Peyer's patch (tissue), 4 donors: ENCODE measurements at regions not wholly inside any gene's neighbourhood (a gene's known extent, or its start where the extent isn't known, plus 50 kb on each side); places are given as distances from the start of the nearest gene placed in this dataset.

Source experiments
- CTCF ChIP-seq, 6 experiments: fragments of 450-650 bp in 4 of 6; fragments of 200-600 bp in 2 of 6; sonication (generic) in 1 of 6; IDR thresholded peaks; one replicate each; pipeline ENCODE4 v1.5.1; 2017 to 2019; ENCODE audit warnings: antibody characterized with exemption in 6 of 6, mild to moderate bottlenecking in 3 of 6, moderate library complexity in 1 of 6
- POLR2A ChIP-seq, 2 donors: fragments of 450-650 bp; IDR thresholded peaks; one replicate each; pipeline ENCODE4 v1.5.1; 2017; ENCODE audit warnings: antibody characterized with exemption in 2 of 2, mild to moderate bottlenecking in 2 of 2, moderate library complexity in 2 of 2

DNA sequence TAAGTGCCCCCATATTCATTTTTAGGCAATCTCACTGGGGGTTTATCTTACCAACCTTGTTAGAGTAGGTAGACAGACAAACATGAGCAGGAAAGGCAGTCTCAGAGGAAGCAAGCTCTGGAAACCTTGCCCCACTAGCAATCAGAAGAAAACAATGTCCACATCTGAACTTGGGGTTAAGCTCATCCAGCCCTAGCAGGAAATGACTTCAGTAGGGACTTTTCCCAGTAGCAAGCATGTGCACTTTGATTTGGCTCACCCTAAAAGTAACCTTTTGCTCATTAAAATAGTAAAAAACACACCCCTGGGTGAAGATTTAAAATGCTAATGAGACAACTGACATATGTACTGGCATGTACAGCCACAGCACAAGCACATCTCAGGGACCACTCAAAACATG lies 175.5 kb downstream of the AKAIN1 start:
- TF ChIP-seq CTCF (IDR thresholded peaks at IDR 0.05) = no peak
- no peak for TF ChIP-seq POLR2A (IDR thresholded peaks at IDR 0.05)
